PC-3 (cell line): ENCODE measurements at regions not wholly inside any gene's neighbourhood (a gene's known extent, or its start where the extent isn't known, plus 50 kb on each side); places are given as distances from the start of the nearest gene placed in this dataset.

Experiments
- EZH2 ChIP-seq: fragments of 300-600 bp; sonication (generic); IDR thresholded peaks from one replicate; pipeline ENCODE4 v1.6.1; 2017; ENCODE audit warnings: antibody characterized with exemption, mild to moderate bottlenecking, low read length; ENCODE audit not compliant: unreplicated experiment
- TF ChIP-seq, protein P1 (sequence below): fragments of 300-600 bp; sonication (generic); conservative IDR thresholded peaks from 2 replicates; pipeline ENCODE4 v1.5.1; 2017; ENCODE audit warnings: antibody characterized with exemption, low read depth, mild to moderate bottlenecking, low read length

DNA sequence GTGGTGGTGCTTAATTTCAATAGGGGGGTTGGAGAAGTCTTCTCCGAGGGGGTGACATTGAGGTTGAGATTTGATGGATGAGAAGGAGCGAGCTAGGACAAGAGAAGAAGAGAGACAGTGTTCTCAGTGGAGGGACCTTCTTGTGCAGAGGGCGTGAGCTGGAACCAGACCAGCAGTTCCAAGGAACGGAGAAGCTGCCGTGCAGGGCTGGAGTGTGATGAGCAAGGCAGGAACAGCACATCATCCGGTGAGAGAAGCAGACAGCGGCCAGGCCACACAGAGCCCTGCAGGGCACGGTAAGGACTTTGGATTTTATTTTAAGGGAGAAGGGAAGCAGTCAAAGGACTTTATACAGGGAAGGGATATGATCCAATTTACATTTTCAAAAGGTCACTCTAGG is 206.9 kb downstream of the MELK start:
- TF ChIP-seq, protein P1, sequence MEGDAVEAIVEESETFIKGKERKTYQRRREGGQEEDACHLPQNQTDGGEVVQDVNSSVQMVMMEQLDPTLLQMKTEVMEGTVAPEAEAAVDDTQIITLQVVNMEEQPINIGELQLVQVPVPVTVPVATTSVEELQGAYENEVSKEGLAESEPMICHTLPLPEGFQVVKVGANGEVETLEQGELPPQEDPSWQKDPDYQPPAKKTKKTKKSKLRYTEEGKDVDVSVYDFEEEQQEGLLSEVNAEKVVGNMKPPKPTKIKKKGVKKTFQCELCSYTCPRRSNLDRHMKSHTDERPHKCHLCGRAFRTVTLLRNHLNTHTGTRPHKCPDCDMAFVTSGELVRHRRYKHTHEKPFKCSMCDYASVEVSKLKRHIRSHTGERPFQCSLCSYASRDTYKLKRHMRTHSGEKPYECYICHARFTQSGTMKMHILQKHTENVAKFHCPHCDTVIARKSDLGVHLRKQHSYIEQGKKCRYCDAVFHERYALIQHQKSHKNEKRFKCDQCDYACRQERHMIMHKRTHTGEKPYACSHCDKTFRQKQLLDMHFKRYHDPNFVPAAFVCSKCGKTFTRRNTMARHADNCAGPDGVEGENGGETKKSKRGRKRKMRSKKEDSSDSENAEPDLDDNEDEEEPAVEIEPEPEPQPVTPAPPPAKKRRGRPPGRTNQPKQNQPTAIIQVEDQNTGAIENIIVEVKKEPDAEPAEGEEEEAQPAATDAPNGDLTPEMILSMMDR, result no peak
- TF ChIP-seq EZH2, result no peak
